ENCODE measurements at regions not wholly inside any gene's neighbourhood (a gene's known extent, or its start where the extent isn't known, plus 50 kb on each side); places are given as distances from the start of the nearest gene placed in this dataset.

DNA sequence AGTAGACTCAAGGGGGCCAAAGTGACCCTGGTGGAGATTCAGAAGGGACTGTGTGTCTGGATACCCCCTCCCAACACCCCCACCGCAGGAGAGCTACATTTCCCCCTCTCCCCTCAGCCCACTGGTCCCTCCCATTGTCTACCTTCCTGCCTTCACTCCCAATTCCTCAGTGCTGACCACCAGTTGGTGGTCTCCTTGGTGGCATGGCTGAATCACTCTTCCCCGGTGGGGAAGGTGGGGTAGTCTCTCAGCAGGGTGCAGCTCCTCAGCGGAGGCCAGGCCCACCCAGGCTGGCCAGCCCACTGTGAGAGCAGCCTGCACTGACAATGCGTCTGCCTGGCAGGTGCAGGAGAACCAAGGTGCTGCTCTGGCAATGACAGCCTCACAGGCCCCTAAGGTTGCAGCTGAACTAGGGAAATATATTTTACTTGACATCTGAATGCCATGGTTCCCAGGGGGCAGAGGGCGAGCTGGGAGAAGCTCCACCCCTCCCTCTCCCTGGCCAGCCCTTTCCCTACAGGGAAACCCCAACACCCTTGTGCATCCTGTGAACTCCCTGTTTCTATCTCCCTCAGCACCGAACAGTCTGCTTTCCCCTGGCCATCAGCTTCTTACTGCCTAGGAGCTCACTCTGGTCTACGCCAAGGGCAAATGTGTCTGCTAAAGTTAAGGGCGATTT, 62.6 kb upstream of the PAX8 start:
- TF ChIP-seq, protein P1, sequence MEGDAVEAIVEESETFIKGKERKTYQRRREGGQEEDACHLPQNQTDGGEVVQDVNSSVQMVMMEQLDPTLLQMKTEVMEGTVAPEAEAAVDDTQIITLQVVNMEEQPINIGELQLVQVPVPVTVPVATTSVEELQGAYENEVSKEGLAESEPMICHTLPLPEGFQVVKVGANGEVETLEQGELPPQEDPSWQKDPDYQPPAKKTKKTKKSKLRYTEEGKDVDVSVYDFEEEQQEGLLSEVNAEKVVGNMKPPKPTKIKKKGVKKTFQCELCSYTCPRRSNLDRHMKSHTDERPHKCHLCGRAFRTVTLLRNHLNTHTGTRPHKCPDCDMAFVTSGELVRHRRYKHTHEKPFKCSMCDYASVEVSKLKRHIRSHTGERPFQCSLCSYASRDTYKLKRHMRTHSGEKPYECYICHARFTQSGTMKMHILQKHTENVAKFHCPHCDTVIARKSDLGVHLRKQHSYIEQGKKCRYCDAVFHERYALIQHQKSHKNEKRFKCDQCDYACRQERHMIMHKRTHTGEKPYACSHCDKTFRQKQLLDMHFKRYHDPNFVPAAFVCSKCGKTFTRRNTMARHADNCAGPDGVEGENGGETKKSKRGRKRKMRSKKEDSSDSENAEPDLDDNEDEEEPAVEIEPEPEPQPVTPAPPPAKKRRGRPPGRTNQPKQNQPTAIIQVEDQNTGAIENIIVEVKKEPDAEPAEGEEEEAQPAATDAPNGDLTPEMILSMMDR (IDR thresholded peaks at IDR 0.05), result no peak
- TF ChIP-seq POLR2A (IDR thresholded peaks at IDR 0.05), result no peak

Measured in tibial nerve (tissue), 3 donors.